ENCODE measurements at regions not wholly inside any gene's neighbourhood (a gene's known extent, or its start where the extent isn't known, plus 50 kb on each side); places are given as distances from the start of the nearest gene placed in this dataset.

DNA sequence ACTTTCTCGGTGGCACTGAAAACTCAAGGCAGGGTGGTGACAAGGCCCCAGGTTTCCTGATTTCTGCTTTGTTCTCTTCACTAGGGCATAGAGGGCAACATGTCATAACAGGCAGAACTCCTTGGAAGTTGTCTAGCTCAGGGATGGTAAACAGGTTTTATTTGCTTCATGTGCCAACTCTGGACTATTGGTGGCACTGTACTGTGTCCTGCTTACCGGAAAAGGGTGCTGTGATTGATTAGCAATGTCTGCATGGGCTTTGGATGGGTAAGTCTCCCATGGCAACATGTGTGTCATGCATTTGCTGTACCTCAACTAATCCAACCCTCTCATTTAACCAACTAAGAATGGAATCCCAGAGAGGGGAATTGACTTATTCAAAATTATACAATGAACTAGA lies 70.7 kb upstream of the USP24 start:
- Histone ChIP-seq H3K27me3 (ENCODE audit: insufficient read depth, low read length) (no peaks in the 10 kb centered on the region), H2BK20ac (ENCODE audit: low read depth, low read length, poor library complexity, severe bottlenecking) (no peak overlapping the region), H3K18ac (ENCODE audit: insufficient read length, low read depth, low read length) (no peak overlapping the region), H3K23me2 (ENCODE audit: insufficient read length, low read depth, low read length, poor library complexity, severe bottlenecking) (no peaks in the 10 kb centered on the region), H3K27ac (ENCODE audit: insufficient read length, low read depth, low read length) (no peak overlapping the region), H3K56ac (ENCODE audit: insufficient read length, low read depth, low read length) (no peak overlapping the region), H2BK120ac (ENCODE audit: low read depth, low read length, poor library complexity, severe bottlenecking) (no peak overlapping the region), H3K14ac (ENCODE audit: insufficient read depth, low read length) (no peak overlapping the region), H3K23ac (ENCODE audit: insufficient read length, low read depth, low read length) (no peak overlapping the region), H3K4me2 (ENCODE audit: insufficient read depth, insufficient read length, low read length) (no peak overlapping the region), H3K9ac (ENCODE audit: extremely low read depth, insufficient read length, low read length) (no peak overlapping the region), H2BK5ac (ENCODE audit: insufficient read length, low read length) (no peak overlapping the region), H4K20me1 (ENCODE audit: control insufficient read depth, insufficient read depth, insufficient read length) (no peaks in the 10 kb centered on the region), H2BK12ac (ENCODE audit: insufficient read length, low read depth, low read length) (no peak overlapping the region), H2AFZ (ENCODE audit: low read length) (no peak overlapping the region), H3K79me1 (ENCODE audit: insufficient read depth, low read depth, low read length, poor library complexity, severe bottlenecking) (no peaks in the 10 kb centered on the region), H4K91ac (ENCODE audit: insufficient read length, low read depth, low read length) (no peak overlapping the region), H2AK5ac (ENCODE audit: insufficient read length, low read length) (no peak overlapping the region), H3K4me1 (ENCODE audit: insufficient read depth, low read length) (no peaks in the 10 kb centered on the region), H3K79me2 (ENCODE audit: insufficient read depth, low read length) (no peaks in the 10 kb centered on the region), H4K5ac (ENCODE audit: insufficient read length, low read depth, low read length) (no peak overlapping the region), H4K8ac (replicated peaks; ENCODE audit: insufficient read length, low read depth, low read length) (no peak overlapping the region), H3K4ac (ENCODE audit: low read depth, low read length) (no peak overlapping the region), H3T11ph (ENCODE audit: low read length) (no peak overlapping the region), H3K9me3 (ENCODE audit: control insufficient read depth, low read depth, low read length) (no peaks in the 10 kb centered on the region), H2BK15ac (ENCODE audit: low read depth, low read length) (no peak overlapping the region)
- Mint-ChIP-seq H3K4me1 (peaks cover 18 to 20% of the 10 kb centered on the region in 2 experiments; a peak in 3 of 4 replicates), H3K27me3 (ENCODE audit: low read depth) (peaks cover 3% of the 10 kb centered on the region), H3K27ac (peak overlapping the region in 2 of 3 experiments; percentile 37 to 44; a peak in 2 of 7 replicates), H3K9me3 (no peaks in the 10 kb centered on the region), H3K4me3 (no peak overlapping the region), H3K36me3 (ENCODE audit: insufficient read depth in 1 of 3, low read depth in 3 of 3) (no peaks in the 10 kb centered on the region)
- no peak for TF ChIP-seq CTCF (conservative IDR thresholded peaks at IDR 0.05)
- no CpG with 5 or more reads among the region's 2 CpGs for WGBS (ENCODE audit: extremely low coverage, insufficient read length, low lambda C conversion rate)
- no peak for DNase-seq

Measured in H9 (cell line).